Rectal smooth muscle tissue (tissue), 1 donor: ENCODE measurements at regions not wholly inside any gene's neighbourhood (a gene's known extent, or its start where the extent isn't known, plus 50 kb on each side); places are given as distances from the start of the nearest gene placed in this dataset.

ENCODE experiments used
- H3K27ac ChIP-seq: one replicate; pipeline ENCODE4 v1.7.0; 2013; ENCODE audit warnings: low read depth, low read length, inconsistent platforms
- H3K27me3 ChIP-seq: one replicate; pipeline ENCODE4 v1.7.0; 2013; ENCODE audit warnings: low read length; ENCODE audit not compliant: control insufficient read depth, insufficient read depth
- H3K36me3 ChIP-seq: one replicate; pipeline ENCODE4 v1.7.0; 2013; ENCODE audit warnings: low read length; ENCODE audit not compliant: control insufficient read depth, insufficient read depth
- H3K4me1 ChIP-seq: one replicate; pipeline ENCODE4 v1.7.0; 2013; ENCODE audit warnings: low read length; ENCODE audit not compliant: control insufficient read depth, insufficient read depth
- H3K4me3 ChIP-seq: one replicate; pipeline ENCODE4 v1.7.0; 2013; ENCODE audit warnings: low read length
- H3K9ac ChIP-seq: one replicate; pipeline ENCODE4 v1.7.0; 2013; ENCODE audit warnings: low read length

- Histone ChIP-seq H3K9ac (no peak overlapping the region), H3K36me3 (no peaks in the 10 kb centered on the region), H3K4me1 (no peaks in the 10 kb centered on the region), H3K4me3 (no peak overlapping the region), H3K27me3 (no peaks in the 10 kb centered on the region), H3K27ac (no peak overlapping the region)
Observed at GRCh38 chr11:110918351-110918750, 206.1 kb upstream of the ARHGAP20 start.

- Histone ChIP-seq H3K4me3 (no peak overlapping the region), H3K36me3 (no peaks in the 10 kb centered on the region), H3K4me1 (peaks cover 11% of the 10 kb centered on the region), H3K27ac (no peak overlapping the region), H3K27me3 (no peaks in the 10 kb centered on the region), H3K9ac (no peak overlapping the region)
Observed at GRCh38 chr11:110912437-110912836, 200.2 kb upstream of the ARHGAP20 start.

DNA sequence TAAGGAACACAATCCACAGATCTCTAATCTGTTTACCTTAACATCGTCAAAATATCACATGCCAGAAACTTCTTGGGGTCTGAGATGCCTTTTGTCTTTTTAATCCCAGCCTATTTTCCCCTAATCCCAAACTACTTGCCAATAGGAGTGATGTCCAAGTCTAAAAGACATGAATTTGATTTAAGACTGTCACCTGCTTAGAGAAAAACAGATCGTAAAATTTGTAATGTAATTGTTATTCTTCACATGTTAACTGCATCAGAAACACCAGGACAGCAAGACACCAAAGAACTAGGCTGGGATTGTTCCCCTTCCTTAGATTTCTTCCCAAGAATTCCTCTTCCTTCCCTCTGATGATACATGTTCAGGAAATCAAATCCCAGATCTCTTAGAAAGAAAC, 198.1 kb upstream of the ARHGAP20 start:
- Histone ChIP-seq H3K4me1 (peaks cover 11% of the 10 kb centered on the region), H3K36me3 (no peaks in the 10 kb centered on the region), H3K9ac (no peak overlapping the region), H3K27me3 (no peaks in the 10 kb centered on the region), H3K4me3 (no peak overlapping the region), H3K27ac (no peak overlapping the region)

- Histone ChIP-seq H3K36me3 (no peaks in the 10 kb centered on the region), H3K9ac (no peak overlapping the region), H3K27ac (no peak overlapping the region), H3K4me1 (peaks cover 11% of the 10 kb centered on the region), H3K27me3 (no peaks in the 10 kb centered on the region), H3K4me3 (no peak overlapping the region)
Observed at GRCh38 chr11:110909336-110909735, 197.1 kb upstream of the ARHGAP20 start.

DNA sequence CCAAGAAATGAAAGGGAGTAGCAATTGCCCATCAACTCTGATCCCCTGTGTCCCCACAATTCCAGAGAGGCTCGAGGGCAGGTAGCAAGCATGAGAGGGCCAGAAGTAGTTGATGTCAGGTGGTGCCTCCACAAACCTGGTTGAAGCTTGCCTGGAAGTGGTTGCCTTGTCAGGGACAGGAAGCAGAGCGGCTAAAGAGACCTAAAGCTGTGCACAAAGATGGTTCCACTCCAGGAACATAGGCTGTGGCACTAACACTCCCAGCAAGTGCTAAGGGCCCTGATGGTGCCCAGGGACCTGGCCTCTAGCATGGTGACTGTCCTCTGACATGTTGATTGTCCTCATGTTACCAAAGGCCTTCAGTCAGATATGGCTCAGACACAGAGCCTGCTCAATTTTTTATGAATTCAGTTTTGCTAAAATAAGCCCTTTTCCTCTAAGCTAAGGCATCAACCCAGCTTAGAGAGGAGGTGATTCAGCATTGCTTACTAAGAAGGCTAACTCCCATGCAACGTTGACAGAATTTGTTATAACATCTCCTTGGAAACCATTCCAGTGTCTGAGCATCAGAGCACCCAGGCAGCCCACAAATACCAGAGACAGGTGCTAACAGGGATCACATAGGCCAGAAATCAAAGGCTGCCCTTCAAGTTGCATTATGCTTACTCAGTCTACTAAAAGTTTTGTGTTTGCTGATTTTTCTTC, 196.3 kb upstream of the ARHGAP20 start:
- Histone ChIP-seq H3K4me1 (peaks cover 11% of the 10 kb centered on the region), H3K9ac (no peak overlapping the region), H3K36me3 (no peaks in the 10 kb centered on the region), H3K27ac (peak overlapping the region; percentile 56), H3K27me3 (no peaks in the 10 kb centered on the region), H3K4me3 (no peak overlapping the region)

DNA sequence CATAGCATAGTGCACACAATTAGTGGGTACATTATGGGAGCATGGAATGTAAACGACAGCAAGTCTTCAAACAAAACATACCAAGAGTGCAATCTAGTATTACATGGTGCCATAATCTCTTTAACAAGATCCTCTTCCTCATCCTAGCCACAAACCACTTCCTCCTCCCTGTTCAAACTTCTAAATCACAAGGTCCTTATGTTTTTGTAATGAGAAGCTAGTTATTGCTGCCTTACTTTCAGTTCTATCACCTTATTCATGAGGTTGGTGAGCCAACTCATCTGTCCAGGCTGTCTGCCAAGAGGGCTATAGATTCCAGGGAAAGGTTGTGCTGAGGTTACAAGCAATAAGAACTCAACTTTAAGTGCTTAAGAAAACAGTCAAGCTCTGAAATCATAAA, 195.4 kb upstream of the ARHGAP20 start:
- H3K27me3 ChIP-seq = no peaks in the 10 kb centered on the region
- no peak overlapping the region for H3K9ac ChIP-seq
- H3K4me1 ChIP-seq = peaks cover 11% of the 10 kb centered on the region
- H3K4me3 ChIP-seq = no peak overlapping the region
- H3K27ac ChIP-seq = no peak overlapping the region
- no peaks in the 10 kb centered on the region for H3K36me3 ChIP-seq

DNA sequence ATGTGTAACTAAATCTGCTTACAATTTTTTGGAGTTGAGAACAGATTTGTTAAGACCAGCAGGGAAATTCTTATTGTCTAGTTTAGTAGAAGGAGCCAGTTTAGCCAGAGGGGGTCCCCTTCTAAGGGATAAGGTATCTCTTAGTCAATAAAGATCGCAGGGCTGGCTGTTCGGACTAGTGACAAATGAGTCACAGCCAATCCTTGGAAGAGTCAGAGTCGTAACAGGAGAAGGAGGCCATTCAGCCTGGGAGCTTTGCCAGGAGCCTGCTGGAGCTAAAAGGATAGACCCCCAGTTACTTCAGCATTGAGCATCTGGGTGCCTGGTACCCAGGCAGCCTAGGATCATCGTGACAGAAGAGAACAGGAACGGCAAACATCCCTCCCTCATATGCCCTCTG, 191.6 kb upstream of the ARHGAP20 start:
- H3K4me3 ChIP-seq = no peak overlapping the region
- H3K4me1 ChIP-seq = peaks cover 10% of the 10 kb centered on the region
- H3K27me3 ChIP-seq = no peaks in the 10 kb centered on the region
- no peak overlapping the region for H3K9ac ChIP-seq
- H3K36me3 ChIP-seq = no peaks in the 10 kb centered on the region
- H3K27ac ChIP-seq = no peak overlapping the region

- Histone ChIP-seq H3K4me3 (no peak overlapping the region), H3K36me3 (no peaks in the 10 kb centered on the region), H3K4me1 (peaks cover 6% of the 10 kb centered on the region), H3K27ac (no peak overlapping the region), H3K9ac (no peak overlapping the region), H3K27me3 (no peaks in the 10 kb centered on the region)
Observed at GRCh38 chr11:110903378-110903777, 191.1 kb upstream of the ARHGAP20 start.

- no peaks in the 10 kb centered on the region for H3K4me1 ChIP-seq
- H3K36me3 ChIP-seq = no peaks in the 10 kb centered on the region
- no peak overlapping the region for H3K4me3 ChIP-seq
- H3K9ac ChIP-seq = no peak overlapping the region
- H3K27ac ChIP-seq = no peak overlapping the region
- no peaks in the 10 kb centered on the region for H3K27me3 ChIP-seq
Observed at GRCh38 chr11:110901441-110901840, 189.2 kb upstream of the ARHGAP20 start.

GRCh38 chr11:110900426-110900825, 188.2 kb upstream of the ARHGAP20 start:
- Histone ChIP-seq H3K27ac (no peak overlapping the region), H3K36me3 (no peaks in the 10 kb centered on the region), H3K9ac (no peak overlapping the region), H3K4me1 (no peaks in the 10 kb centered on the region), H3K27me3 (no peaks in the 10 kb centered on the region), H3K4me3 (no peak overlapping the region)

GRCh38 chr11:110897035-110897434, 184.8 kb upstream of the ARHGAP20 start:
- H3K27ac ChIP-seq = no peak overlapping the region
- H3K4me3 ChIP-seq = no peak overlapping the region
- H3K9ac ChIP-seq = no peak overlapping the region
- no peaks in the 10 kb centered on the region for H3K36me3 ChIP-seq
- H3K4me1 ChIP-seq = no peaks in the 10 kb centered on the region
- no peaks in the 10 kb centered on the region for H3K27me3 ChIP-seq

DNA sequence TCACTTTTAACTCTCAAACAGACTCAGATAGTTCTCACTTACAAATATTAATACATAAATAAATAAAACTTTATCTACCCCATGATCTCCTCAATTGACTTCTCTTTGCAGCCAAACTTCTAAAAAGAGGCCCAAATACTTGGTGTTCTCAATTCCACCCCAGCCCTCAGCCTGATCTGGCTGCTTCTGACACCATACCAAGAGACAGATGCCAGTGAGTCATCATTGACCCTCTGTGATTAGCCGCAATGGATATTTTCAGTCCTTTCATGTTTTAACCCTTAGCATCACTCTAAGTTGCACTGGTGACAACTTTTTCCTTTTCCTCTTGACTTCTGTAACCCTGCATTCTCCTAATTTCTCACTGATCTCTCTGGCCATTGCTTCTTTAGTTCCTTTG, 184.1 kb upstream of the ARHGAP20 start:
- no peaks in the 10 kb centered on the region for H3K4me1 ChIP-seq
- no peak overlapping the region for H3K27ac ChIP-seq
- no peak overlapping the region for H3K9ac ChIP-seq
- H3K4me3 ChIP-seq = no peak overlapping the region
- no peaks in the 10 kb centered on the region for H3K27me3 ChIP-seq
- H3K36me3 ChIP-seq = no peaks in the 10 kb centered on the region

- Histone ChIP-seq H3K27me3 (no peaks in the 10 kb centered on the region), H3K4me3 (no peak overlapping the region), H3K9ac (no peak overlapping the region), H3K36me3 (no peaks in the 10 kb centered on the region), H3K27ac (no peak overlapping the region), H3K4me1 (no peaks in the 10 kb centered on the region)
Observed at GRCh38 chr11:110894224-110894623, 182.0 kb upstream of the ARHGAP20 start.
